ENCODE measurements at regions not wholly inside any gene's neighbourhood (a gene's known extent, or its start where the extent isn't known, plus 50 kb on each side); places are given as distances from the start of the nearest gene placed in this dataset.

GRCh38 chr13:102962430-102962829 lies 103.8 kb downstream of the SLC10A2 start:
- no peaks in the 10 kb centered on the region for H3K27me3 ChIP-seq (ENCODE audit: insufficient read depth, low read length, poor library complexity)
- H3K4me2 ChIP-seq (ENCODE audit: low read length): no peak overlapping the region
- H3K4me1 ChIP-seq (ENCODE audit: control insufficient read depth, low read depth, low read length): no peaks in the 10 kb centered on the region
- H3K27ac ChIP-seq (ENCODE audit: low read depth, low read length): no peak overlapping the region
- no peak for DNase-seq
- no peak overlapping the region for H3K18ac ChIP-seq (ENCODE audit: low read length)
- H2BK120ac ChIP-seq (ENCODE audit: low read depth, low read length): no peak overlapping the region
- no peak overlapping the region for H2AK5ac ChIP-seq (ENCODE audit: low read length)
- H3K4me3 ChIP-seq (ENCODE audit: low read length): no peak overlapping the region
- H3K23ac ChIP-seq (ENCODE audit: low read length): no peak overlapping the region
- no peak overlapping the region for H2BK15ac ChIP-seq (replicated peaks; ENCODE audit: low read depth)
- no peaks in the 10 kb centered on the region for H3K79me1 ChIP-seq (ENCODE audit: low read length)
- H2BK5ac ChIP-seq (ENCODE audit: low read length): no peak overlapping the region
- no peaks in the 10 kb centered on the region for H3K36me3 ChIP-seq (ENCODE audit: control insufficient read depth, insufficient read depth, low read length)
- H3K9ac ChIP-seq (ENCODE audit: low read length): no peak overlapping the region
- H3K56ac ChIP-seq (ENCODE audit: low read length): no peak overlapping the region
- H3K4ac ChIP-seq (ENCODE audit: low read depth, low read length): no peak overlapping the region
- H3K79me2 ChIP-seq (ENCODE audit: control insufficient read depth, insufficient read depth, low read length): no peaks in the 10 kb centered on the region
- H4K8ac ChIP-seq (ENCODE audit: low read depth, low read length): no peak overlapping the region
- H4K5ac ChIP-seq (ENCODE audit: low read length): no peak overlapping the region
- no CpG with 5 or more reads among the region's 2 CpGs for WGBS (ENCODE audit: extremely low coverage, insufficient coverage, low lambda C conversion rate)

DNA sequence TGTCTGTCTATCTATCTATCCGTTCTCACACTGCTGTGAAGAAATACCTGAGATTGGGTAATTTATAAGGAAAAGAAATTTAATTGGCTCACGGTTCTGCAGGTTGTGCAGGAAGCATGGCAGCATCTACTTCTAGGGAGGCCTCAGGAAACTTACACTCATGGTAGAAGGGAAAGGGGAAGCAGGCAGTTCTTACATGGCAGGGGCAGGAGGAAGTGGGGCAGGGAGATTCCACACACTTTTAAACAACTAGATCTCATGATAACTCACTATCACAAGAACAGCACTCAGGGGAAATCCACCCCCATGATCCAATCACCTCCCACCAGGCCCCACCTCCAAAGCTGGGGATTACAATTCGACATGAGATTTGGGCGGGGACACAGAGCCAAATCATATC lies 105.3 kb downstream of the SLC10A2 start:
- WGBS (ENCODE audit: extremely low coverage, insufficient coverage, low lambda C conversion rate): no CpG with 5 or more reads among the region's 4 CpGs
- Histone ChIP-seq H3K4me1 (ENCODE audit: control insufficient read depth, low read depth, low read length) (no peaks in the 10 kb centered on the region), H4K5ac (ENCODE audit: low read length) (no peak overlapping the region), H2BK120ac (ENCODE audit: low read depth, low read length) (no peak overlapping the region), H2BK15ac (replicated peaks; ENCODE audit: low read depth) (no peak overlapping the region), H3K4me2 (ENCODE audit: low read length) (no peak overlapping the region), H3K79me1 (ENCODE audit: low read length) (no peaks in the 10 kb centered on the region), H3K23ac (ENCODE audit: low read length) (no peak overlapping the region), H3K79me2 (ENCODE audit: control insufficient read depth, insufficient read depth, low read length) (no peaks in the 10 kb centered on the region), H3K27ac (ENCODE audit: low read depth, low read length) (no peak overlapping the region), H2AK5ac (ENCODE audit: low read length) (no peak overlapping the region), H3K56ac (ENCODE audit: low read length) (no peak overlapping the region), H4K8ac (ENCODE audit: low read depth, low read length) (no peak overlapping the region), H3K4ac (ENCODE audit: low read depth, low read length) (no peak overlapping the region), H3K18ac (ENCODE audit: low read length) (no peak overlapping the region), H3K9ac (ENCODE audit: low read length) (no peak overlapping the region), H3K27me3 (ENCODE audit: insufficient read depth, low read length, poor library complexity) (no peaks in the 10 kb centered on the region), H3K36me3 (ENCODE audit: control insufficient read depth, insufficient read depth, low read length) (no peaks in the 10 kb centered on the region), H2BK5ac (ENCODE audit: low read length) (no peak overlapping the region), H3K4me3 (ENCODE audit: low read length) (no peak overlapping the region)
- DNase-seq: no peak

DNA sequence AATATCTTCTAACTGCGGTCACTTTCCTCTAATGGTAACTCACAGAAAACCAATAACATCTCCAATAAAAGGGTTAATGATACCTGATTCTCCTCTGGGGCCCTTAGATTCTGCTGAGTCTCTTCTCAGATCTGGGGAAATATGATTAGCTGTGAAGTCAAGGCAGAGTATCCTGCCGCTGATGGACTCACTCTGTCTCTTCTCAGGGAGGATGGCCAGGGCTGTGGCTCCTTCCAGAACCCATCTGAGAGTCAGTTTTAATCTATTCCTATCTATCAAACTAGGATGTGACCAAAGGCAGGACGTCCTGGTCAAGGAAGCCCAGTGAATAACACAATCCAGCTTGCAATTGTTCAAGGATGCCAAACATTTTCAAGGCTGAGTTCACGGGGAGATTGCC lies 109.8 kb downstream of the SLC10A2 start:
- H3K36me3 ChIP-seq (ENCODE audit: control insufficient read depth, insufficient read depth, low read length): no peaks in the 10 kb centered on the region
- H2AK5ac ChIP-seq (ENCODE audit: low read length): no peak overlapping the region
- H3K18ac ChIP-seq (ENCODE audit: low read length): no peak overlapping the region
- no peaks in the 10 kb centered on the region for H3K27me3 ChIP-seq (ENCODE audit: insufficient read depth, low read length, poor library complexity)
- H3K56ac ChIP-seq (ENCODE audit: low read length): no peak overlapping the region
- no peaks in the 10 kb centered on the region for H3K4me1 ChIP-seq (ENCODE audit: control insufficient read depth, low read depth, low read length)
- no peak overlapping the region for H4K5ac ChIP-seq (ENCODE audit: low read length)
- no peak overlapping the region for H3K23ac ChIP-seq (ENCODE audit: low read length)
- no peak overlapping the region for H2BK5ac ChIP-seq (ENCODE audit: low read length)
- H2BK15ac ChIP-seq (replicated peaks; ENCODE audit: low read depth): no peak overlapping the region
- no peak overlapping the region for H3K27ac ChIP-seq (ENCODE audit: low read depth, low read length)
- H3K4ac ChIP-seq (ENCODE audit: low read depth, low read length): no peak overlapping the region
- DNase-seq: no peak
- no peak overlapping the region for H3K9ac ChIP-seq (ENCODE audit: low read length)
- no peak overlapping the region for H3K4me2 ChIP-seq (ENCODE audit: low read length)
- H2BK120ac ChIP-seq (ENCODE audit: low read depth, low read length): no peak overlapping the region
- H3K4me3 ChIP-seq (ENCODE audit: low read length): no peak overlapping the region
- H4K8ac ChIP-seq (ENCODE audit: low read depth, low read length): no peak overlapping the region
- no peaks in the 10 kb centered on the region for H3K79me1 ChIP-seq (ENCODE audit: low read length)
- no peaks in the 10 kb centered on the region for H3K79me2 ChIP-seq (ENCODE audit: control insufficient read depth, insufficient read depth, low read length)
- no CpG with 5 or more reads among the region's 4 CpGs for WGBS (ENCODE audit: extremely low coverage, insufficient coverage, low lambda C conversion rate)

DNA sequence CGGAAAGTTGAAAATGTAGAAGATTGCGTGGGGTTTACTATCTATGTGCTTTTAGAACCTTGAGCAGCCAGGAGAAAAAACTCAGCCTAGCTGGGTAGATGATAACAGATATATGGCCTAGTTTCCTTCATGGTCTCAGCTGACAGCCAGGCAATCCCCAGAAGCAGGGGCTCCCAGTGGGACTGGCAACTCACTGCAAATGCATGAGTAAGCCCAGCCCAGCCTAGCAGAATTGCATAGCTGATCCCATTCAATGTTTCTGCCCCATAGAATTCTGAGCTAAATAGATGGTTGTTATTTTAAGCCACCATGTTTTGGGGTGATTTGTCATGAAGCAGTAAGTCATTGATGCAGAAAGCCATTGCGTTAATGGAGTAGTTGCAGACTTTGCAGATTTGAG lies 108.5 kb downstream of the ERCC5 start:
- WGBS (ENCODE audit: extremely low coverage, insufficient coverage, low lambda C conversion rate): no CpG with 5 or more reads among the region's 3 CpGs
- H2BK120ac ChIP-seq (ENCODE audit: low read depth, low read length): no peak overlapping the region
- no peaks in the 10 kb centered on the region for H3K79me1 ChIP-seq (ENCODE audit: low read length)
- H2BK5ac ChIP-seq (ENCODE audit: low read length): no peak overlapping the region
- no peaks in the 10 kb centered on the region for H3K4me1 ChIP-seq (ENCODE audit: control insufficient read depth, low read depth, low read length)
- no peaks in the 10 kb centered on the region for H3K79me2 ChIP-seq (ENCODE audit: control insufficient read depth, insufficient read depth, low read length)
- no peak overlapping the region for H2BK15ac ChIP-seq (replicated peaks; ENCODE audit: low read depth)
- H3K27me3 ChIP-seq (ENCODE audit: insufficient read depth, low read length, poor library complexity): no peaks in the 10 kb centered on the region
- H3K4me2 ChIP-seq (ENCODE audit: low read length): no peak overlapping the region
- H3K4ac ChIP-seq (ENCODE audit: low read depth, low read length): no peak overlapping the region
- H4K5ac ChIP-seq (ENCODE audit: low read length): no peak overlapping the region
- H3K9ac ChIP-seq (ENCODE audit: low read length): no peak overlapping the region
- no peak overlapping the region for H3K56ac ChIP-seq (ENCODE audit: low read length)
- no peak overlapping the region for H3K18ac ChIP-seq (ENCODE audit: low read length)
- H3K27ac ChIP-seq (ENCODE audit: low read depth, low read length): no peak overlapping the region
- H2AK5ac ChIP-seq (ENCODE audit: low read length): no peak overlapping the region
- H3K23ac ChIP-seq (ENCODE audit: low read length): no peak overlapping the region
- no peak overlapping the region for H3K4me3 ChIP-seq (ENCODE audit: low read length)
- DNase-seq: no peak
- no peaks in the 10 kb centered on the region for H3K36me3 ChIP-seq (ENCODE audit: control insufficient read depth, insufficient read depth, low read length)
- no peak overlapping the region for H4K8ac ChIP-seq (ENCODE audit: low read depth, low read length)

- Histone ChIP-seq H3K56ac (ENCODE audit: low read length) (no peak overlapping the region), H3K23ac (ENCODE audit: low read length) (no peak overlapping the region), H3K4me1 (ENCODE audit: control insufficient read depth, low read depth, low read length) (no peaks in the 10 kb centered on the region), H3K4me3 (ENCODE audit: low read length) (no peak overlapping the region), H3K79me2 (ENCODE audit: control insufficient read depth, insufficient read depth, low read length) (no peaks in the 10 kb centered on the region), H3K36me3 (ENCODE audit: control insufficient read depth, insufficient read depth, low read length) (no peaks in the 10 kb centered on the region), H2AK5ac (ENCODE audit: low read length) (no peak overlapping the region), H3K27ac (ENCODE audit: low read depth, low read length) (no peak overlapping the region), H3K4ac (ENCODE audit: low read depth, low read length) (no peak overlapping the region), H3K9ac (ENCODE audit: low read length) (no peak overlapping the region), H3K27me3 (ENCODE audit: insufficient read depth, low read length, poor library complexity) (no peaks in the 10 kb centered on the region), H3K4me2 (ENCODE audit: low read length) (no peak overlapping the region), H4K5ac (ENCODE audit: low read length) (no peak overlapping the region), H2BK5ac (ENCODE audit: low read length) (no peak overlapping the region), H2BK120ac (ENCODE audit: low read depth, low read length) (no peak overlapping the region), H2BK15ac (replicated peaks; ENCODE audit: low read depth) (no peak overlapping the region), H3K18ac (ENCODE audit: low read length) (no peak overlapping the region), H4K8ac (ENCODE audit: low read depth, low read length) (no peak overlapping the region), H3K79me1 (ENCODE audit: low read length) (no peaks in the 10 kb centered on the region)
- no CpG with 5 or more reads among the region's 9 CpGs for WGBS (ENCODE audit: extremely low coverage, insufficient coverage, low lambda C conversion rate)
- no peak for DNase-seq
Measured at GRCh38 chr13:102951808-102952207, 106.0 kb downstream of the ERCC5 start.

- Histone ChIP-seq H2BK15ac (replicated peaks; ENCODE audit: low read depth) (no peak overlapping the region), H3K79me1 (ENCODE audit: low read length) (no peaks in the 10 kb centered on the region), H4K8ac (ENCODE audit: low read depth, low read length) (no peak overlapping the region), H3K18ac (ENCODE audit: low read length) (no peak overlapping the region), H3K36me3 (ENCODE audit: control insufficient read depth, insufficient read depth, low read length) (no peaks in the 10 kb centered on the region), H3K56ac (ENCODE audit: low read length) (no peak overlapping the region), H3K27ac (ENCODE audit: low read depth, low read length) (no peak overlapping the region), H2AK5ac (ENCODE audit: low read length) (no peak overlapping the region), H3K4ac (ENCODE audit: low read depth, low read length) (no peak overlapping the region), H2BK120ac (ENCODE audit: low read depth, low read length) (no peak overlapping the region), H3K9ac (ENCODE audit: low read length) (no peak overlapping the region), H3K27me3 (ENCODE audit: insufficient read depth, low read length, poor library complexity) (no peaks in the 10 kb centered on the region), H2BK5ac (ENCODE audit: low read length) (no peak overlapping the region), H3K4me2 (ENCODE audit: low read length) (no peak overlapping the region), H4K5ac (ENCODE audit: low read length) (no peak overlapping the region), H3K4me1 (ENCODE audit: control insufficient read depth, low read depth, low read length) (no peaks in the 10 kb centered on the region), H3K4me3 (ENCODE audit: low read length) (no peak overlapping the region), H3K79me2 (ENCODE audit: control insufficient read depth, insufficient read depth, low read length) (no peaks in the 10 kb centered on the region), H3K23ac (ENCODE audit: low read length) (no peak overlapping the region)
- DNase-seq: no peak
- WGBS (ENCODE audit: extremely low coverage, insufficient coverage, low lambda C conversion rate): no CpG with 5 or more reads among the region's 8 CpGs
Measured at GRCh38 chr13:102947745-102948405, 102.0 kb downstream of the ERCC5 start.

Measured in mesendoderm (in vitro differentiated cells).